ENCODE measurements at regions not wholly inside any gene's neighbourhood (a gene's known extent, or its start where the extent isn't known, plus 50 kb on each side); places are given as distances from the start of the nearest gene placed in this dataset.

GRCh38 chr2:3911882-3912455, 208.6 kb downstream of the DCDC2C start:
- no peak for TF ChIP-seq CTCF (conservative IDR thresholded peaks at IDR 0.05)
- TF ChIP-seq EZH2 (IDR thresholded peaks at IDR 0.05; ENCODE audit: low read depth) = no peak
